Inflammatory macrophage treated with lipopolysaccharide for 1 hour (primary cell): ENCODE measurements at regions not wholly inside any gene's neighbourhood (a gene's known extent, or its start where the extent isn't known, plus 50 kb on each side); places are given as distances from the start of the nearest gene placed in this dataset.

Source experiments
- DNase-seq, 2 donors: peaks; one replicate each; pipeline ENCODE4 v3.0.0-alpha.2; 2020 to 2022

GRCh38 chr11:69348414-69349235 lies 54.7 kb downstream of the MYEOV start:
- no peak for DNase-seq

GRCh38 chr11:69350040-69350439 lies 56.1 kb downstream of the MYEOV start:
- no peak for DNase-seq

GRCh38 chr11:69350596-69350995 lies 56.6 kb downstream of the MYEOV start:
- no peak for DNase-seq

GRCh38 chr11:69351460-69351859 lies 57.5 kb downstream of the MYEOV start:
- DNase-seq, result no peak

GRCh38 chr11:69352166-69352565 lies 58.2 kb downstream of the MYEOV start:
- no peak for DNase-seq

- DNase-seq, result peak; percentile 62 to 88
These were observed 58.9 kb downstream of the MYEOV start for GRCh38 chr11:69352715-69353319.

- DNase-seq, result no peak
These were observed 60.0 kb downstream of the MYEOV start for GRCh38 chr11:69353696-69354544.

GRCh38 chr11:69354545-69354897 lies 60.6 kb downstream of the MYEOV start:
- DNase-seq, result no peak

GRCh38 chr11:69355346-69355940 lies 61.5 kb downstream of the MYEOV start:
- DNase-seq, result no peak

GRCh38 chr11:69355959-69356702 lies 62.2 kb downstream of the MYEOV start:
- no peak for DNase-seq

GRCh38 chr11:69356703-69357457 lies 62.9 kb downstream of the MYEOV start:
- DNase-seq, result no peak

GRCh38 chr11:69357458-69358397 lies 63.8 kb downstream of the MYEOV start:
- no peak for DNase-seq

GRCh38 chr11:69358398-69359020 lies 64.6 kb downstream of the MYEOV start:
- no peak for DNase-seq

- no peak for DNase-seq
These were observed 66.0 kb downstream of the MYEOV start for GRCh38 chr11:69359735-69360480.

- no peak for DNase-seq
These were observed 66.7 kb downstream of the MYEOV start for GRCh38 chr11:69360606-69361005.

GRCh38 chr11:69361048-69361447 lies 67.1 kb downstream of the MYEOV start:
- DNase-seq, result no peak

- DNase-seq, result no peak
These were observed 67.5 kb downstream of the MYEOV start for GRCh38 chr11:69361466-69361865.

GRCh38 chr11:69362315-69362714 lies 68.4 kb downstream of the MYEOV start:
- DNase-seq, result no peak

- DNase-seq, result no peak
These were observed 71.0 kb downstream of the MYEOV start for GRCh38 chr11:69364921-69365320.
